Neutrophil (primary cell): ENCODE measurements at regions not wholly inside any gene's neighbourhood (a gene's known extent, or its start where the extent isn't known, plus 50 kb on each side); places are given as distances from the start of the nearest gene placed in this dataset.

Source experiments
- H3K27ac ChIP-seq: fragments of 200-600 bp; sonication (generic); 2 replicates; pipeline ENCODE4 v1.5.1; 2016; ENCODE audit warnings: mild to moderate bottlenecking, moderate library complexity
- H3K27me3 ChIP-seq: fragments of 200-600 bp; sonication (generic); 2 replicates; pipeline ENCODE4 v1.6.0; 2016; ENCODE audit warnings: mild to moderate bottlenecking
- H3K36me3 ChIP-seq: fragments of 200-600 bp; sonication (generic); 2 replicates; pipeline ENCODE4 v1.5.1; 2017
- H3K4me1 ChIP-seq, 2 experiments: fragments of 200-600 bp in 1 of 2; sonication (generic) in 1 of 2; 1 replicate in 1 of 2; 2 replicates in 1 of 2; pipeline versions ENCODE4 v1.5.1 to v1.6.1; 2013 to 2016; ENCODE audit warnings: low read depth in 1 of 2, low read length in 1 of 2, mild to moderate bottlenecking in 1 of 2, moderate library complexity in 1 of 2; ENCODE audit not compliant: control insufficient read depth in 1 of 2, insufficient read depth in 1 of 2
- H3K4me3 ChIP-seq, 2 experiments: fragments of 200-600 bp in 1 of 2; sonication (generic) in 1 of 2; 1 replicate in 1 of 2; 2 replicates in 1 of 2; pipeline ENCODE4 v1.5.1; 2013 to 2016; ENCODE audit warnings: low read depth in 1 of 2, low read length in 1 of 2, mild to moderate bottlenecking in 1 of 2, moderate library complexity in 1 of 2
- H3K9me3 ChIP-seq: fragments of 200-600 bp; sonication (generic); 2 replicates; pipeline ENCODE4 v1.5.1; 2016
- CTCF ChIP-seq: fragments of 200-600 bp; sonication (generic); IDR thresholded peaks from 2 replicates; pipeline ENCODE4 v1.5.1; 2016; ENCODE audit warnings: antibody characterized with exemption

GRCh38 chr1:209010475-209011230 is 572.9 kb upstream of the CAMK1G start:
- H3K4me1 ChIP-seq, result no peaks in the 10 kb centered on the region
- no peaks in the 10 kb centered on the region for H3K36me3 ChIP-seq
- no peaks in the 10 kb centered on the region for H3K27me3 ChIP-seq
- no peaks in the 10 kb centered on the region for H3K9me3 ChIP-seq
- TF ChIP-seq CTCF, result no peak
- H3K27ac ChIP-seq, result no peak overlapping the region
- H3K4me3 ChIP-seq, result no peak overlapping the region

GRCh38 chr1:209012443-209013196 is 570.9 kb upstream of the CAMK1G start:
- Histone ChIP-seq H3K4me1 (no peaks in the 10 kb centered on the region), H3K4me3 (no peak overlapping the region), H3K27ac (no peak overlapping the region), H3K27me3 (no peaks in the 10 kb centered on the region), H3K9me3 (no peaks in the 10 kb centered on the region), H3K36me3 (no peaks in the 10 kb centered on the region)
- TF ChIP-seq CTCF, result no peak

GRCh38 chr1:209015092-209015491 is 568.4 kb upstream of the CAMK1G start:
- Histone ChIP-seq H3K4me1 (no peaks in the 10 kb centered on the region), H3K27ac (no peak overlapping the region), H3K9me3 (no peaks in the 10 kb centered on the region), H3K27me3 (no peaks in the 10 kb centered on the region), H3K4me3 (no peak overlapping the region), H3K36me3 (no peaks in the 10 kb centered on the region)
- TF ChIP-seq CTCF, result no peak

GRCh38 chr1:209021622-209022021 is 561.9 kb upstream of the CAMK1G start:
- no peak for TF ChIP-seq CTCF
- Histone ChIP-seq H3K4me3 (no peak overlapping the region), H3K27ac (no peak overlapping the region), H3K36me3 (no peaks in the 10 kb centered on the region), H3K4me1 (no peaks in the 10 kb centered on the region), H3K9me3 (no peaks in the 10 kb centered on the region), H3K27me3 (no peaks in the 10 kb centered on the region)

- no peak for TF ChIP-seq CTCF
- no peaks in the 10 kb centered on the region for H3K4me1 ChIP-seq
- no peaks in the 10 kb centered on the region for H3K9me3 ChIP-seq
- no peak overlapping the region for H3K4me3 ChIP-seq
- no peak overlapping the region for H3K27ac ChIP-seq
- H3K36me3 ChIP-seq, result no peaks in the 10 kb centered on the region
- no peaks in the 10 kb centered on the region for H3K27me3 ChIP-seq
Observed at GRCh38 chr1:209023790-209024189, 559.7 kb upstream of the CAMK1G start.
